Osteoblast (primary cell): ENCODE measurements at regions not wholly inside any gene's neighbourhood (a gene's known extent, or its start where the extent isn't known, plus 50 kb on each side); places are given as distances from the start of the nearest gene placed in this dataset.

Experiments used
- DNase-seq: peaks from one replicate; pipeline ENCODE4 v3.0.0; 2011; ENCODE audit warnings: low spot score, mixed read lengths; ENCODE audit not compliant: insufficient read length; ENCODE audit errors: missing footprints
- H2AFZ ChIP-seq: 2 replicates; pipeline ENCODE4 v1.6.0; 2011; ENCODE audit warnings: mild to moderate bottlenecking, low read length
- H3K27ac ChIP-seq: 2 replicates; pipeline ENCODE4 v1.5.1; 2011; ENCODE audit warnings: mild to moderate bottlenecking, low read depth, low read length, moderate library complexity
- H3K27me3 ChIP-seq: 2 replicates; pipeline ENCODE4 v1.6.0; 2012; ENCODE audit warnings: mild to moderate bottlenecking, control low read depth, inconsistent platforms, low read length, moderate library complexity; ENCODE audit not compliant: insufficient read depth
- H3K36me3 ChIP-seq: 2 replicates; pipeline ENCODE4 v1.5.1; 2011; ENCODE audit warnings: mild to moderate bottlenecking, low read length, control low read depth, moderate library complexity; ENCODE audit not compliant: insufficient read depth
- H3K4me1 ChIP-seq: 2 replicates; pipeline ENCODE4 v1.5.1; 2011; ENCODE audit warnings: mild to moderate bottlenecking, low read length, control low read depth, moderate library complexity; ENCODE audit not compliant: insufficient read depth
- H3K4me2 ChIP-seq: 2 replicates; pipeline ENCODE4 v1.6.0; 2011; ENCODE audit warnings: mild to moderate bottlenecking, low read length; ENCODE audit not compliant: insufficient read depth
- H3K4me3 ChIP-seq: fragments of 200-600 bp; sonication (generic); 3 replicates; pipeline ENCODE4 v1.5.1; 2012; ENCODE audit warnings: mild to moderate bottlenecking, low read length, inconsistent platforms; ENCODE audit not compliant: insufficient read depth
- H3K79me2 ChIP-seq: 2 replicates; pipeline ENCODE4 v1.6.0; 2012; ENCODE audit warnings: mild to moderate bottlenecking, low read length, control low read depth, inconsistent platforms; ENCODE audit not compliant: insufficient read depth
- H3K9me3 ChIP-seq: 2 replicates; pipeline ENCODE4 v1.5.1; 2011; ENCODE audit warnings: low read depth, low read length, control low read depth
- H4K20me1 ChIP-seq: 2 replicates; pipeline ENCODE4 v1.6.0; 2012; ENCODE audit warnings: mild to moderate bottlenecking, low read length, control low read depth; ENCODE audit not compliant: insufficient read depth
- TF ChIP-seq, protein P1 (sequence below): IDR thresholded peaks from 2 replicates; pipeline ENCODE4 v1.5.1; 2011; ENCODE audit warnings: mild to moderate bottlenecking, low read depth, low read length, moderate library complexity; ENCODE audit errors: extremely low read depth

DNA sequence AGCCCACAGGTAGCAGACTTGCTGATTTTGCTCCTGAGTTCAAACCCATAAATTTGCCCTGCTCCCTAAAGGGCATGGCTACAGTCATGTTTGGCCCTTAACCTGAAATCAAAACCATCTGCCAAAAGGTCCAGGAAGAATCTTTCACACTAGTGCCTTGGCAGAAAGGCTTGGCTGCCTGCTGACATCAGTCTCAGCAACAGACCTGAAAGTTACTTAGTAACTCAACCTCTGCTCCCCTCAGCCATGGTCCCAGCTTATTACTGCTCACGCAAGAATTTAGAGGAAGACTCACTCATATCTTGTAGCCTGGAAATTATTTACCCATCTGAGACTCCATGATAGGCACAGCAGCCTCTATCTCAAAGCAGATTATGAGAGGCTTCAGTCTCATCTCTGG lies 98.0 kb upstream of the KIF2B start:
- Histone ChIP-seq H3K4me3 (no peak overlapping the region), H3K4me2 (no peak overlapping the region), H3K36me3 (no peaks in the 10 kb centered on the region), H3K27me3 (no peaks in the 10 kb centered on the region), H2AFZ (no peak overlapping the region), H3K79me2 (no peaks in the 10 kb centered on the region), H3K27ac (no peak overlapping the region), H3K4me1 (peaks cover 11% of the 10 kb centered on the region), H3K9me3 (no peaks in the 10 kb centered on the region), H4K20me1 (no peaks in the 10 kb centered on the region)
- TF ChIP-seq, protein P1, sequence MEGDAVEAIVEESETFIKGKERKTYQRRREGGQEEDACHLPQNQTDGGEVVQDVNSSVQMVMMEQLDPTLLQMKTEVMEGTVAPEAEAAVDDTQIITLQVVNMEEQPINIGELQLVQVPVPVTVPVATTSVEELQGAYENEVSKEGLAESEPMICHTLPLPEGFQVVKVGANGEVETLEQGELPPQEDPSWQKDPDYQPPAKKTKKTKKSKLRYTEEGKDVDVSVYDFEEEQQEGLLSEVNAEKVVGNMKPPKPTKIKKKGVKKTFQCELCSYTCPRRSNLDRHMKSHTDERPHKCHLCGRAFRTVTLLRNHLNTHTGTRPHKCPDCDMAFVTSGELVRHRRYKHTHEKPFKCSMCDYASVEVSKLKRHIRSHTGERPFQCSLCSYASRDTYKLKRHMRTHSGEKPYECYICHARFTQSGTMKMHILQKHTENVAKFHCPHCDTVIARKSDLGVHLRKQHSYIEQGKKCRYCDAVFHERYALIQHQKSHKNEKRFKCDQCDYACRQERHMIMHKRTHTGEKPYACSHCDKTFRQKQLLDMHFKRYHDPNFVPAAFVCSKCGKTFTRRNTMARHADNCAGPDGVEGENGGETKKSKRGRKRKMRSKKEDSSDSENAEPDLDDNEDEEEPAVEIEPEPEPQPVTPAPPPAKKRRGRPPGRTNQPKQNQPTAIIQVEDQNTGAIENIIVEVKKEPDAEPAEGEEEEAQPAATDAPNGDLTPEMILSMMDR = no peak
- DNase-seq = no peak

DNA sequence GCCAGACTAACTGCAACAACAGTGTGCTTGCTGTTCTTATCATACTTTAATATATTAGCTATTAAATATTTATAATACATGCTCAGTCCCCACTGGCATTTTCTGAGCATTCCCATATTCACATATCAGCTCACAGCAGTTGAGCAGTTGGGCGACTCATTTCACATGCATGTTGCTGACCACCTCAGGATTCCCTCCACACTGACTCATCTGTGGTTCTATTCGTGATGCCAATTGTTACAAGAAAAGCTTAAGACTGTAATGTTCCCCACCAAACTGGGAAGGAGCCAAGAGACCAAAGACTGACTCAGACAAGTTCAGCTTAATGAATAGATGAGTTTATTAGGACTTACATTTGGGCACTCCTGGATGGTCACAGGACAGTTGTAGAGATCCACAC lies 100.3 kb upstream of the KIF2B start:
- Histone ChIP-seq H3K27me3 (no peaks in the 10 kb centered on the region), H2AFZ (no peak overlapping the region), H3K9me3 (no peaks in the 10 kb centered on the region), H3K36me3 (no peaks in the 10 kb centered on the region), H3K4me3 (no peak overlapping the region), H3K27ac (no peak overlapping the region), H3K4me2 (peak overlapping the region; percentile 44), H3K4me1 (peaks cover 11% of the 10 kb centered on the region), H3K79me2 (no peaks in the 10 kb centered on the region), H4K20me1 (no peaks in the 10 kb centered on the region)
- DNase-seq = peak; percentile 81
- TF ChIP-seq, protein P1 = no peak

DNA sequence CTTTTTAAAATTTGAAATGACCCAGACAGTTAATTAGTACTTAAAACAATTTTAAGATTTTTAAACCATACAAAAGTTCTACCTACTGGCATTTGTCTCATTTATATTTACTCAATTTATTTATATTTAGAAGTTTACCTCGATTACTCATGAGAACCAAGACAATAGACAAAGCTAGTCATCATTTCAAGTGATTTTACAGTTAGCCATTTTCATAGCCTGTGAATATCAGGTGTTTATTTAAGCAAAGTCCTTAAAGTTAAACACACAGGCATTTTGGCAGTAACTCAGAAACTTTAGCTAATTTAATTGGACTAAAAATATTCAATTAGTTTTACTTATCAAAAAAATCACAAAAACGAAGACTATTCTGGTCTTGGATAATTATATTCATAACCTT lies 101.6 kb upstream of the KIF2B start:
- no peak overlapping the region for H3K27ac ChIP-seq
- no peak overlapping the region for H3K4me2 ChIP-seq
- no peaks in the 10 kb centered on the region for H3K27me3 ChIP-seq
- H3K9me3 ChIP-seq = no peaks in the 10 kb centered on the region
- no peak for DNase-seq
- H3K36me3 ChIP-seq = no peaks in the 10 kb centered on the region
- peaks cover 11% of the 10 kb centered on the region for H3K4me1 ChIP-seq
- no peak overlapping the region for H3K4me3 ChIP-seq
- TF ChIP-seq, protein P1 = no peak
- H4K20me1 ChIP-seq = no peaks in the 10 kb centered on the region
- H2AFZ ChIP-seq = no peak overlapping the region
- H3K79me2 ChIP-seq = no peaks in the 10 kb centered on the region

DNA sequence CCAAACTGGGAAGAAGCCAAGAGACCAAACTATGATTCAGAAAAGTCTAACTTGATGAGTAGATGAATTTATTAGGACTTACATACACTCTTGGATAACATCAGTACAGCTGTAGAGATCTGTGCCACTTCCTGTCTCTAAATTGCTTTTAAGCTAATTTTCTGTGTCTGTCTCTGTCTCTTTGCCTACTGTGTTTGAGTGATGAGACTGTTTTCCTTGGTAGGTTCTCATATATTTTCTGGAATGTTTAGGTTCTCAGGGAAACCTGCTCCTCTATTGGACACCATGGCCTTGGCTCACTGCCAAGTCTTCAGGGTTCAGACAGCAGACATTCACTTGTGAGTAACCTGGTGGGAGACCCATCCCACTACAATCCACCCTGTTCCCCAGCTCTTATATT lies 103.5 kb upstream of the KIF2B start:
- Histone ChIP-seq H4K20me1 (no peaks in the 10 kb centered on the region), H3K79me2 (no peaks in the 10 kb centered on the region), H3K27ac (no peak overlapping the region), H2AFZ (no peak overlapping the region), H3K36me3 (no peaks in the 10 kb centered on the region), H3K27me3 (no peaks in the 10 kb centered on the region), H3K4me3 (no peak overlapping the region), H3K4me2 (no peak overlapping the region), H3K4me1 (peaks cover 11% of the 10 kb centered on the region), H3K9me3 (no peaks in the 10 kb centered on the region)
- DNase-seq = no peak
- TF ChIP-seq, protein P1 = no peak
